Body of pancreas (tissue), 4 donors: ENCODE measurements at regions not wholly inside any gene's neighbourhood (a gene's known extent, or its start where the extent isn't known, plus 50 kb on each side); places are given as distances from the start of the nearest gene placed in this dataset.

Experiments used
- ATAC-seq: fragments of 150-250 bp; one replicate; pipeline ENCODE4 v1.9.1; 2016
- DNase-seq, 4 donors: peaks; one replicate each; pipeline ENCODE4 v3.0.0-alpha.2; 2019
- H3K27ac ChIP-seq, 4 donors: fragments of 200-600 bp; sonication (generic); 1 replicate in 3 of 4; 2 replicates in 1 of 4; pipeline versions ENCODE4 v1.5.1 to v1.6.1; 2016 to 2019; ENCODE audit warnings: mild to moderate bottlenecking in 1 of 4, mixed read lengths in 1 of 4, moderate library complexity in 1 of 4
- H3K27me3 ChIP-seq, 2 donors: fragments of 200-600 bp; sonication (generic); one replicate each; pipeline ENCODE4 v1.6.0; 2016; ENCODE audit warnings: mild to moderate bottlenecking in 1 of 2
- H3K36me3 ChIP-seq, 2 donors: fragments of 200-600 bp; sonication (generic); replicated peaks in 1 of 2; 2 replicates each; pipeline ENCODE4 v1.5.1; 2016; ENCODE audit warnings: low read depth in 2 of 2; ENCODE audit not compliant: insufficient read depth in 1 of 2
- H3K4me1 ChIP-seq: fragments of 200-600 bp; sonication (generic); one replicate; pipeline ENCODE4 v1.6.0; 2016
- H3K4me3 ChIP-seq, 2 donors: fragments of 200-600 bp; sonication (generic); 1 replicate in 1 of 2; 2 replicates in 1 of 2; pipeline ENCODE4 v1.5.1; 2016 to 2019
- H3K9me3 ChIP-seq, 3 donors: fragments of 200-600 bp; sonication (generic); 1 replicate in 2 of 3; 2 replicates in 1 of 3; pipeline ENCODE4 v1.5.1; 2016
- CTCF ChIP-seq, 7 experiments: fragments of 450-650 bp in 4 of 7; fragments of 200-600 bp in 3 of 7; sonication (generic) in 3 of 7; IDR thresholded peaks; one replicate each; pipeline ENCODE4 v1.5.1; 2016 to 2019; ENCODE audit warnings: antibody characterized with exemption in 7 of 7
- POLR2A ChIP-seq, 3 donors: fragments of 450-650 bp; IDR thresholded peaks; one replicate each; pipeline ENCODE4 v1.6.1; 2016; ENCODE audit warnings: antibody characterized with exemption in 3 of 3, mild to moderate bottlenecking in 2 of 3
- WGBS, 2 donors: methylation state at CpG; one replicate each; pipeline ENCODE4 v1.1.5; 2017; 5-methylcytosine and 5-hydroxymethylcytosine counted together
- intact Hi-C: fragments of 100-400 bp; cut with DNase I; formaldehyde crosslinking; loops from one replicate; pipeline ENCODE4 v1.15.1; 2023

GRCh38 chr9:29806937-29807618 lies 2233.8 kb upstream of the C9orf72 start:
- DNase-seq, result no peak
- WGBS, 2 donors, result 35% methylated on average over 3 of the region's 3 CpGs
- ATAC-seq, result no peak
- Histone ChIP-seq H3K9me3 (peaks cover 0 to 10% (median 0%) of the 10 kb centered on the region in 3 donors), H3K36me3 (no peaks in the 10 kb centered on the region), H3K4me3 (no peak overlapping the region), H3K27me3 (no peaks in the 10 kb centered on the region), H3K27ac (no peak overlapping the region), H3K4me1 (no peaks in the 10 kb centered on the region)
- TF ChIP-seq POLR2A (IDR thresholded peaks at IDR 0.05) (no peak), CTCF (IDR thresholded peaks at IDR 0.05) (no peak)
- intact Hi-C loops, result no loop called here

- no peak for DNase-seq
- intact Hi-C loops, result no loop called here
- 57 to 67% methylated on average over 5 to 6 of the region's 6 CpGs for WGBS, 2 donors
Measured at GRCh38 chr9:29816954-29817703, 2243.8 kb upstream of the C9orf72 start.

GRCh38 chr9:29822458-29822857 lies 2249.2 kb upstream of the C9orf72 start:
- ATAC-seq, result no peak
- no peak for TF ChIP-seq CTCF (IDR thresholded peaks at IDR 0.05)
- no peak for TF ChIP-seq POLR2A (IDR thresholded peaks at IDR 0.05)
- no peaks in the 10 kb centered on the region for H3K9me3 ChIP-seq
- no peak overlapping the region for H3K27ac ChIP-seq
- intact Hi-C loops, result no loop called here
- no peaks in the 10 kb centered on the region for H3K27me3 ChIP-seq
- no peaks in the 10 kb centered on the region for H3K36me3 ChIP-seq
- no peak for DNase-seq
- H3K4me3 ChIP-seq, result no peak overlapping the region
- 51% methylated on average over 3 of the region's 3 CpGs for WGBS, 2 donors
- H3K4me1 ChIP-seq, result no peaks in the 10 kb centered on the region

More at GRCh38 chr9:29816954-29817703, 2243.8 kb upstream of the C9orf72 start:
- no peak for ATAC-seq
- H3K27me3 ChIP-seq, result no peaks in the 10 kb centered on the region
- no peaks in the 10 kb centered on the region for H3K36me3 ChIP-seq
- TF ChIP-seq POLR2A (IDR thresholded peaks at IDR 0.05) (no peak), CTCF (IDR thresholded peaks at IDR 0.05) (no peak)
- H3K4me1 ChIP-seq, result no peaks in the 10 kb centered on the region
- no peak overlapping the region for H3K27ac ChIP-seq
- H3K4me3 ChIP-seq, result no peak overlapping the region
- H3K9me3 ChIP-seq, result no peaks in the 10 kb centered on the region

- no peak for DNase-seq
- H3K9me3 ChIP-seq, result no peaks in the 10 kb centered on the region
- no peak overlapping the region for H3K4me3 ChIP-seq
- H3K4me1 ChIP-seq, result no peaks in the 10 kb centered on the region
- H3K27me3 ChIP-seq, result no peaks in the 10 kb centered on the region
- intact Hi-C loops, result no loop called here
- WGBS, 2 donors, result 91 to 92% methylated on average over 23 of the region's 23 CpGs
- no peak for ATAC-seq
- H3K36me3 ChIP-seq, result no peaks in the 10 kb centered on the region
- no peak overlapping the region for H3K27ac ChIP-seq
- no peak for TF ChIP-seq POLR2A (IDR thresholded peaks at IDR 0.05)
Measured at GRCh38 chr9:29826421-29826820, 2253.1 kb upstream of the C9orf72 start.

GRCh38 chr9:29830821-29831220 lies 2257.5 kb upstream of the C9orf72 start:
- peak in 2 of 4 donors; percentile 26 to 44 for DNase-seq
- whole genome bisulfite sequencing, 2 donors, result 21 to 33% methylated on average over 6 of the region's 6 CpGs
- no peak for TF ChIP-seq POLR2A (IDR thresholded peaks at IDR 0.05)
- TF ChIP-seq CTCF (IDR thresholded peaks at IDR 0.05), result peak in 5 of 7 experiments; percentile 6 to 50 (median 33)
- intact Hi-C loops, result no loop called here
- no peak overlapping the region for H3K27ac ChIP-seq
- ATAC-seq, result no peak
- no peak overlapping the region for H3K4me3 ChIP-seq
- no peaks in the 10 kb centered on the region for H3K9me3 ChIP-seq
- H3K36me3 ChIP-seq, result no peaks in the 10 kb centered on the region
- H3K4me1 ChIP-seq, result no peaks in the 10 kb centered on the region
- no peaks in the 10 kb centered on the region for H3K27me3 ChIP-seq
